Activated CD4-positive, alpha-beta T cell treated with anti-CD3 and anti-CD28 coated beads, Interleukin-2, amount 10 ng/mL, durations not matched to agents 24 days and 14 days (primary cell): ENCODE measurements at regions not wholly inside any gene's neighbourhood (a gene's known extent, or its start where the extent isn't known, plus 50 kb on each side); places are given as distances from the start of the nearest gene placed in this dataset.

Experiments
- DNase-seq: peaks from one replicate; pipeline ENCODE4 v3.0.0; 2022
- H3K27ac Mint-ChIP-seq: one replicate; pipeline ENCODE4 v1.8.0; 2022; ENCODE audit warnings: mild to moderate bottlenecking, mixed read lengths
- H3K27me3 Mint-ChIP-seq: one replicate; pipeline ENCODE4 v1.8.0; 2022; ENCODE audit warnings: mixed read lengths
- H3K36me3 Mint-ChIP-seq: one replicate; pipeline ENCODE4 v1.8.0; 2022; ENCODE audit warnings: low read depth, mild to moderate bottlenecking, mixed read lengths
- H3K4me1 Mint-ChIP-seq: one replicate; pipeline ENCODE4 v1.8.0; 2021; ENCODE audit warnings: mixed read lengths
- H3K4me3 Mint-ChIP-seq: one replicate; pipeline ENCODE4 v1.8.0; 2022; ENCODE audit warnings: mild to moderate bottlenecking, moderate library complexity, mixed read lengths
- H3K9me3 Mint-ChIP-seq: one replicate; pipeline ENCODE4 v1.8.0; 2021; ENCODE audit warnings: mixed read lengths
- intact Hi-C: fragments of 100-400 bp; cut with micrococcal nuclease; formaldehyde crosslinking; loops from one replicate; pipeline ENCODE4 v1.15.1; 2023

DNA sequence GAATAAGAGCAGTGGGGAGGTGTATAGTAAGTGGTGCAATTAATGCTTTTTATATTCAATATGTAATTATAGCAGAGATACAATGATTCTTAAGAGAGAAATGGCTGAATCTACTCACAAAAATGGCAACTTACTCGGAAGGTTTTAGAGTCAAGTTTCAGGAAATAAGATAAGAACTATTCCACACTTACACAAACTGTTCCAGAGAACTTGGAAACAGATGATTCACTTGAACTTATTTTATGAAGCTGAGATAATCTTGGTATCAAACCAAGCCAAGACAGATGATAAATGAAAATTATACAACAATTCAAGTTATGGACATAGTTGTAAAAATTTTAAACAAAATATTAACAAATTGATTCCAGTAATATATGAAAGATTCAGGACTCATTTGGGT lies 311.3 kb upstream of the HS3ST1 start:
- no peaks in the 10 kb centered on the region for H3K9me3 Mint-ChIP-seq
- H3K36me3 Mint-ChIP-seq = no peaks in the 10 kb centered on the region
- no peak for DNase-seq
- intact Hi-C loops = no loop called here
- no peak overlapping the region for H3K27ac Mint-ChIP-seq
- H3K27me3 Mint-ChIP-seq = no peaks in the 10 kb centered on the region
- no peaks in the 10 kb centered on the region for H3K4me1 Mint-ChIP-seq
- no peak overlapping the region for H3K4me3 Mint-ChIP-seq

GRCh38 chr4:11736978-11737377 lies 308.3 kb upstream of the HS3ST1 start:
- no peaks in the 10 kb centered on the region for H3K9me3 Mint-ChIP-seq
- H3K4me1 Mint-ChIP-seq = no peaks in the 10 kb centered on the region
- no peak overlapping the region for H3K27ac Mint-ChIP-seq
- H3K27me3 Mint-ChIP-seq = no peaks in the 10 kb centered on the region
- H3K4me3 Mint-ChIP-seq = no peak overlapping the region
- H3K36me3 Mint-ChIP-seq = no peaks in the 10 kb centered on the region
- no peak for DNase-seq
- intact Hi-C loops = no loop called here

- intact Hi-C loops = no loop called here
- DNase-seq = no peak
- no peak overlapping the region for H3K27ac Mint-ChIP-seq
- no peak overlapping the region for H3K4me3 Mint-ChIP-seq
- H3K27me3 Mint-ChIP-seq = no peaks in the 10 kb centered on the region
- H3K9me3 Mint-ChIP-seq = no peaks in the 10 kb centered on the region
- H3K4me1 Mint-ChIP-seq = no peaks in the 10 kb centered on the region
- no peaks in the 10 kb centered on the region for H3K36me3 Mint-ChIP-seq
Measured at GRCh38 chr4:11735651-11736050, 307.0 kb upstream of the HS3ST1 start.

DNA sequence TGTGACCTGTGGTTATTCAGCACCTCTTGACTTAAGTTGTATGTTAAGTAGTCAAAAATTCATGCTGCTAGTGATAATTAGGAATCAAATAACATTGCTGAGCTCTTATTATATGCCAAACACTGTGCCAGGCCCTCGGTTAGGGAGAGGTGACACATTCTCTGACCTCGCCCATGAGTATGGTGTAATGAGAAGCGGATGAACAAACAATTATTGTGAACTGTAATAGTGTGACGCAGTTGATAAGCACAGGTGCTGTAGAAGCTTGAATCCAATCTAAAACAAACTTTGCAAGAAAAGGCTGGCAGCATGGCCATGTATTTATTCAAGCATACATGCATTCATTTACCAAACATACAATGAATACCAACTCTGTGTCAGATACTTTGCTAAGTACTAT lies 303.5 kb upstream of the HS3ST1 start:
- Mint-ChIP-seq H3K27me3 (no peaks in the 10 kb centered on the region), H3K36me3 (no peaks in the 10 kb centered on the region), H3K4me3 (no peak overlapping the region), H3K4me1 (no peaks in the 10 kb centered on the region), H3K27ac (no peak overlapping the region), H3K9me3 (no peaks in the 10 kb centered on the region)
- no peak for DNase-seq
- intact Hi-C loops = no loop called here

GRCh38 chr4:11730545-11730944 lies 301.9 kb upstream of the HS3ST1 start:
- intact Hi-C loops = no loop called here
- H3K27me3 Mint-ChIP-seq = no peaks in the 10 kb centered on the region
- H3K4me1 Mint-ChIP-seq = no peaks in the 10 kb centered on the region
- H3K36me3 Mint-ChIP-seq = no peaks in the 10 kb centered on the region
- no peak overlapping the region for H3K27ac Mint-ChIP-seq
- no peak for DNase-seq
- no peaks in the 10 kb centered on the region for H3K9me3 Mint-ChIP-seq
- no peak overlapping the region for H3K4me3 Mint-ChIP-seq

GRCh38 chr4:11729548-11729947 lies 300.9 kb upstream of the HS3ST1 start:
- no peak overlapping the region for H3K27ac Mint-ChIP-seq
- H3K27me3 Mint-ChIP-seq = no peaks in the 10 kb centered on the region
- no peaks in the 10 kb centered on the region for H3K4me1 Mint-ChIP-seq
- DNase-seq = no peak
- H3K9me3 Mint-ChIP-seq = no peaks in the 10 kb centered on the region
- intact Hi-C loops = loop anchor here (10.0 kb wide), 1 partner anchor 1175 kb away; no protein-coding TSS in a partner anchor
- H3K4me3 Mint-ChIP-seq = no peak overlapping the region
- H3K36me3 Mint-ChIP-seq = no peaks in the 10 kb centered on the region

GRCh38 chr4:11727903-11728564 lies 299.3 kb upstream of the HS3ST1 start:
- H3K4me3 Mint-ChIP-seq = no peak overlapping the region
- no peak overlapping the region for H3K27ac Mint-ChIP-seq
- H3K9me3 Mint-ChIP-seq = no peaks in the 10 kb centered on the region
- intact Hi-C loops = loop anchor here (10.0 kb wide), 1 partner anchor 1173 kb away; no protein-coding TSS in a partner anchor
- no peaks in the 10 kb centered on the region for H3K27me3 Mint-ChIP-seq
- no peaks in the 10 kb centered on the region for H3K4me1 Mint-ChIP-seq
- H3K36me3 Mint-ChIP-seq = no peaks in the 10 kb centered on the region
- no peak for DNase-seq

DNA sequence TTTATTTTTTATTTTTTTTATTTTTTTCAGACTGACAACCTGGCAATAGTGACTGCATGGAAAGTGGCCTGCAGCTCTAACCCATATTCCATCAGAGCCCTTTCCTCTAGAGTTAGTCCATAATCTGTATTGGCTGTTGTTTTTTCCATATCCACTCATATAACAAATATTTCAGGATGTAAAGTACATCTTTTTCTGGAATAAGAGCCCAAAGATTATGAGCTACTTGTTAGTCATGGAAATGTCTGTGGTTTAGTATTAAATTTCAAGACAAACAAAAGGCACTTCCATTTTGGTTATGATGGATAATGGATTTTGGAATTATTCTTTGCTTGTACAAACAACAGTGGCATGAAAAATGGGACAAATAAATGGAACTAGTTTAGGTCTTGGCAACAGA lies 296.0 kb upstream of the HS3ST1 start:
- Mint-ChIP-seq H3K36me3 (no peaks in the 10 kb centered on the region), H3K27me3 (no peaks in the 10 kb centered on the region), H3K27ac (no peak overlapping the region), H3K9me3 (no peaks in the 10 kb centered on the region), H3K4me1 (no peaks in the 10 kb centered on the region), H3K4me3 (no peak overlapping the region)
- intact Hi-C loops = loop anchor here (10.0 kb wide), 1 partner anchor 1170 kb away; no protein-coding TSS in a partner anchor
- no peak for DNase-seq

GRCh38 chr4:11722223-11722622 lies 293.5 kb upstream of the HS3ST1 start:
- H3K36me3 Mint-ChIP-seq = no peaks in the 10 kb centered on the region
- intact Hi-C loops = loop anchor here (10.0 kb wide), 1 partner anchor 1167 kb away; no protein-coding TSS in a partner anchor

GRCh38 chr4:11720292-11720691 lies 291.6 kb upstream of the HS3ST1 start:
- Mint-ChIP-seq H3K9me3 (no peaks in the 10 kb centered on the region), H3K4me1 (no peaks in the 10 kb centered on the region), H3K4me3 (no peak overlapping the region), H3K27me3 (no peaks in the 10 kb centered on the region), H3K27ac (no peak overlapping the region), H3K36me3 (no peaks in the 10 kb centered on the region)
- intact Hi-C loops = loop anchor here (10.0 kb wide), 1 partner anchor 1165 kb away; no protein-coding TSS in a partner anchor
- DNase-seq = no peak

More at GRCh38 chr4:11722223-11722622, 293.5 kb upstream of the HS3ST1 start:
- no peak overlapping the region for H3K27ac Mint-ChIP-seq
- no peak overlapping the region for H3K4me3 Mint-ChIP-seq
- H3K27me3 Mint-ChIP-seq = no peaks in the 10 kb centered on the region
- no peaks in the 10 kb centered on the region for H3K4me1 Mint-ChIP-seq
- H3K9me3 Mint-ChIP-seq = no peaks in the 10 kb centered on the region
- no peak for DNase-seq

GRCh38 chr4:11719879-11720278 lies 291.2 kb upstream of the HS3ST1 start:
- DNase-seq = no peak
- intact Hi-C loops = loop anchor here (10.0 kb wide), 1 partner anchor 1165 kb away; no protein-coding TSS in a partner anchor
- H3K4me1 Mint-ChIP-seq = no peaks in the 10 kb centered on the region
- H3K36me3 Mint-ChIP-seq = no peaks in the 10 kb centered on the region
- no peaks in the 10 kb centered on the region for H3K27me3 Mint-ChIP-seq
- no peak overlapping the region for H3K27ac Mint-ChIP-seq
- no peaks in the 10 kb centered on the region for H3K9me3 Mint-ChIP-seq
- no peak overlapping the region for H3K4me3 Mint-ChIP-seq

GRCh38 chr4:11715753-11716521 lies 287.2 kb upstream of the HS3ST1 start:
- Mint-ChIP-seq H3K9me3 (no peaks in the 10 kb centered on the region), H3K27ac (no peak overlapping the region), H3K36me3 (no peaks in the 10 kb centered on the region), H3K27me3 (no peaks in the 10 kb centered on the region), H3K4me1 (no peaks in the 10 kb centered on the region), H3K4me3 (no peak overlapping the region)
- intact Hi-C loops = no loop called here
- DNase-seq = no peak

DNA sequence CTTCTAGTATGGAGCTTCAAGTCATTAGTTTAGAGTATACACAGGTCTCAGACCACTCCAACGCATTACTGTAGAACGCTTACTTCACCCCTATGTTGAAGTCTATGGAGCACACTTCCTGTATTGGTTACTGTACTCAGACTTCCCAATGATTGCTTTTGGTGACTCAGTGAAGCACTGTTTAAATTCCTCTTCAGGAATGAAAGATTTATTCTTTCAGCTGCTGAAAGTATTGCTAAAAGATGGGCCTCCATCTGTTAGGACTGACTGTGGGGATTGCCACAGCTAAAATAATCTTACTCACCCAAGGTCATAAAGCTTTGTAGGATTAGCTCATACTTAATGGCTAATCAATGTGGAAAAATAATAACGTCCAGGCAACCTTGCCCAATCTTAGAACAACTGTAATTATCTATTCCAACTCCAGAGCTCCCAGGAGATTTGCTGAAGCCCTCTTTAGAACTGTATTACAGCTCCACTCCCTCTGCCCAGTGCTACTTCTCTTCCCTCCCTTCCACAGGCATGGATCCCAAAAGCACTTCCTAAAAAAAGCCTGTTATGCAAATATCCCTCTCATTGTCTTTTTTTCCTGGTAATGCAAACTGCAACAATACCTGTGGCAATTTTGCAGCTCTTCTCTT lies 281.9 kb upstream of the HS3ST1 start:
- no peaks in the 10 kb centered on the region for H3K27me3 Mint-ChIP-seq
- no peaks in the 10 kb centered on the region for H3K36me3 Mint-ChIP-seq
- H3K4me1 Mint-ChIP-seq = no peaks in the 10 kb centered on the region
- H3K9me3 Mint-ChIP-seq = no peaks in the 10 kb centered on the region
- intact Hi-C loops = no loop called here
- no peak overlapping the region for H3K27ac Mint-ChIP-seq
- no peak overlapping the region for H3K4me3 Mint-ChIP-seq
- DNase-seq = no peak

GRCh38 chr4:11704186-11704830 lies 275.6 kb upstream of the HS3ST1 start:
- no peak overlapping the region for H3K27ac Mint-ChIP-seq
- DNase-seq = no peak
- H3K9me3 Mint-ChIP-seq = no peaks in the 10 kb centered on the region
- no peak overlapping the region for H3K4me3 Mint-ChIP-seq
- no peaks in the 10 kb centered on the region for H3K27me3 Mint-ChIP-seq
- no peaks in the 10 kb centered on the region for H3K4me1 Mint-ChIP-seq
- no peaks in the 10 kb centered on the region for H3K36me3 Mint-ChIP-seq
- intact Hi-C loops = no loop called here
